Mesenchymal stem cell (in vitro differentiated cells and primary cell): ENCODE measurements at regions not wholly inside any gene's neighbourhood (a gene's known extent, or its start where the extent isn't known, plus 50 kb on each side); places are given as distances from the start of the nearest gene placed in this dataset.

Experiments
- DNase-seq: peaks from one replicate; pipeline ENCODE4 v3.0.0-alpha.2; 2013
- H2AFZ ChIP-seq: one replicate; pipeline ENCODE4 v1.6.1; 2013; ENCODE audit warnings: low read depth, mild to moderate bottlenecking, control low read depth, inconsistent platforms, low read length, moderate library complexity
- H2AK5ac ChIP-seq: 2 replicates; pipeline ENCODE4 v1.6.1; 2013; ENCODE audit warnings: low read length, moderate library complexity, mild to moderate bottlenecking, inconsistent platforms; ENCODE audit not compliant: severe bottlenecking
- H2BK120ac ChIP-seq: one replicate; pipeline ENCODE4 v1.6.1; 2013; ENCODE audit warnings: low read depth, mild to moderate bottlenecking, inconsistent platforms, low read length, moderate library complexity
- H2BK12ac ChIP-seq, 2 experiments: one replicate each; pipeline ENCODE4 v1.6.1; 2013; ENCODE audit warnings: inconsistent platforms in 2 of 2, low read length in 2 of 2, mild to moderate bottlenecking in 2 of 2, moderate library complexity in 2 of 2, control low read depth in 1 of 2
- H2BK15ac ChIP-seq: one replicate; pipeline ENCODE4 v1.6.1; 2013; ENCODE audit warnings: mild to moderate bottlenecking, low read depth, inconsistent platforms; ENCODE audit not compliant: poor library complexity, severe bottlenecking
- H2BK5ac ChIP-seq: 2 replicates; pipeline ENCODE4 v1.6.1; 2013; ENCODE audit warnings: low read depth, mild to moderate bottlenecking, low read length, control low read depth, inconsistent platforms; ENCODE audit not compliant: poor library complexity, severe bottlenecking
- H3K14ac ChIP-seq, 2 experiments: one replicate each; pipeline ENCODE4 v1.6.1; 2013; ENCODE audit warnings: inconsistent platforms in 2 of 2, low read length in 2 of 2, control low read depth in 1 of 2, mild to moderate bottlenecking in 1 of 2, moderate library complexity in 1 of 2
- H3K18ac ChIP-seq, 2 experiments: one replicate each; pipeline ENCODE4 v1.6.1; 2013; ENCODE audit warnings: inconsistent platforms in 2 of 2, low read length in 2 of 2, control low read depth in 1 of 2, low read depth in 1 of 2, mild to moderate bottlenecking in 1 of 2
- H3K23ac ChIP-seq, 2 experiments: one replicate each; pipeline ENCODE4 v1.6.1; 2013; ENCODE audit warnings: inconsistent platforms in 2 of 2, low read length in 2 of 2, mild to moderate bottlenecking in 2 of 2, moderate library complexity in 2 of 2, control low read depth in 1 of 2
- H3K27ac ChIP-seq: 2 replicates; pipeline ENCODE4 v1.5.1; 2013; ENCODE audit warnings: mild to moderate bottlenecking, moderate library complexity, low read length, control low read depth, inconsistent platforms; ENCODE audit not compliant: poor library complexity, severe bottlenecking
- H3K27me3 ChIP-seq, 2 experiments: 2 replicates each; pipeline versions ENCODE4 v1.6.1 to v1.7.0; 2013; ENCODE audit warnings: low read length in 2 of 2, mild to moderate bottlenecking in 2 of 2, moderate library complexity in 2 of 2, control low read depth in 1 of 2, inconsistent platforms in 1 of 2; ENCODE audit not compliant: control insufficient read depth in 1 of 2, insufficient read depth in 1 of 2
- H3K36me3 ChIP-seq, 2 experiments: 2 replicates each; pipeline versions ENCODE4 v1.6.1 to v1.7.0; 2013; ENCODE audit warnings: low read length in 2 of 2, control low read depth in 1 of 2, inconsistent platforms in 1 of 2, low read depth in 1 of 2, mild to moderate bottlenecking in 1 of 2; ENCODE audit not compliant: insufficient read depth in 2 of 2, control insufficient read depth in 1 of 2
- H3K4ac ChIP-seq, 2 experiments: one replicate each; pipeline ENCODE4 v1.6.1; 2013; ENCODE audit warnings: inconsistent platforms in 2 of 2, low read length in 2 of 2, mild to moderate bottlenecking in 2 of 2, moderate library complexity in 2 of 2, control low read depth in 1 of 2, low read depth in 1 of 2
- H3K4me1 ChIP-seq: 2 replicates; pipeline ENCODE4 v1.6.1; 2013; ENCODE audit warnings: low read depth, low read length, control low read depth; ENCODE audit not compliant: control insufficient read depth, insufficient read depth
- H3K4me2 ChIP-seq: 2 replicates; pipeline ENCODE4 v1.6.1; 2013; ENCODE audit warnings: low read length, mild to moderate bottlenecking, inconsistent platforms; ENCODE audit not compliant: poor library complexity, severe bottlenecking
- H3K4me3 ChIP-seq, 2 experiments: 2 replicates each; pipeline versions ENCODE4 v1.5.1 to v1.7.0; 2013; ENCODE audit warnings: low read length in 2 of 2, mild to moderate bottlenecking in 2 of 2, control low read depth in 1 of 2, low read depth in 1 of 2; ENCODE audit not compliant: insufficient read depth in 1 of 2
- H3K79me1 ChIP-seq: replicated peaks from 2 replicates; pipeline ENCODE4 v1.6.1; 2013; ENCODE audit warnings: mild to moderate bottlenecking, control low read depth, low read length, inconsistent platforms; ENCODE audit not compliant: poor library complexity, severe bottlenecking
- H3K9ac ChIP-seq: 2 replicates; pipeline ENCODE4 v1.7.0; 2013; ENCODE audit warnings: mild to moderate bottlenecking, low read length, moderate library complexity
- H3K9me3 ChIP-seq: 2 replicates; pipeline ENCODE4 v1.7.0; 2013; ENCODE audit warnings: mild to moderate bottlenecking, low read length; ENCODE audit not compliant: control insufficient read depth
- H4K8ac ChIP-seq: one replicate; pipeline ENCODE4 v1.6.1; 2013; ENCODE audit warnings: inconsistent platforms, mild to moderate bottlenecking, low read length, moderate library complexity
- H4K91ac ChIP-seq: one replicate; pipeline ENCODE4 v1.6.1; 2013; ENCODE audit warnings: mild to moderate bottlenecking, low read length, inconsistent platforms
- WGBS: methylation state at CpG from one replicate; pipeline ENCODE4 v1.1.7; 2013; ENCODE audit warnings: mixed read lengths; 5-methylcytosine and 5-hydroxymethylcytosine counted together

- Histone ChIP-seq H2AFZ (no peak overlapping the region), H2BK5ac (no peak overlapping the region), H3K27me3 (peaks cover 3 to 24% of the 10 kb centered on the region in 2 experiments), H3K4me3 (no peak overlapping the region), H2BK15ac (no peak overlapping the region), H2BK120ac (no peak overlapping the region), H3K9me3 (peaks cover 6% of the 10 kb centered on the region), H3K23ac (no peak overlapping the region), H3K79me1 (no peaks in the 10 kb centered on the region), H3K14ac (no peak overlapping the region), H2AK5ac (no peak overlapping the region), H3K18ac (no peak overlapping the region), H3K4ac (no peak overlapping the region), H4K8ac (no peak overlapping the region), H2BK12ac (no peak overlapping the region), H4K91ac (no peak overlapping the region), H3K36me3 (no peaks in the 10 kb centered on the region), H3K4me2 (no peak overlapping the region), H3K4me1 (peaks cover 4% of the 10 kb centered on the region), H3K9ac (no peak overlapping the region), H3K27ac (no peak overlapping the region)
- no peak for DNase-seq
- 87% methylated on average over 4 of the region's 4 CpGs for WGBS
These were observed 192.0 kb upstream of the HABP2 start for GRCh38 chr10:113360870-113361269.

GRCh38 chr10:113362645-113363091 lies 190.2 kb upstream of the HABP2 start:
- Histone ChIP-seq H3K23ac (no peak overlapping the region), H3K4ac (no peak overlapping the region), H3K27ac (no peak overlapping the region), H3K14ac (no peak overlapping the region), H2AFZ (no peak overlapping the region), H2BK15ac (no peak overlapping the region), H2AK5ac (no peak overlapping the region), H2BK5ac (no peak overlapping the region), H3K9me3 (peaks cover 7% of the 10 kb centered on the region), H3K4me3 (peak overlapping the region in 1 of 2 experiments; percentile 55), H3K9ac (peak overlapping the region; percentile 29), H3K36me3 (no peaks in the 10 kb centered on the region), H3K79me1 (no peaks in the 10 kb centered on the region), H4K8ac (no peak overlapping the region), H3K18ac (no peak overlapping the region), H3K4me2 (no peak overlapping the region), H3K27me3 (peaks cover 0 to 14% of the 10 kb centered on the region in 2 experiments), H3K4me1 (peaks cover 4% of the 10 kb centered on the region), H2BK120ac (no peak overlapping the region), H2BK12ac (no peak overlapping the region), H4K91ac (no peak overlapping the region)
- peak; percentile 18 for DNase-seq

- no peaks in the 10 kb centered on the region for H3K79me1 ChIP-seq
- H3K4me1 ChIP-seq, result no peaks in the 10 kb centered on the region
- no peak overlapping the region for H2BK5ac ChIP-seq
- no peak overlapping the region for H3K23ac ChIP-seq
- no peak overlapping the region for H3K18ac ChIP-seq
- no peaks in the 10 kb centered on the region for H3K36me3 ChIP-seq
- no peak overlapping the region for H3K4me3 ChIP-seq
- WGBS, result 96% methylated on average over 3 of the region's 3 CpGs
- no peak overlapping the region for H2AFZ ChIP-seq
- no peak overlapping the region for H2BK120ac ChIP-seq
- no peak overlapping the region for H4K8ac ChIP-seq
- no peak overlapping the region for H2BK15ac ChIP-seq
- no peak overlapping the region for H3K4ac ChIP-seq
- no peak overlapping the region for H2BK12ac ChIP-seq
- peaks cover 0 to 4% of the 10 kb centered on the region in 2 experiments for H3K27me3 ChIP-seq
- no peak overlapping the region for H3K27ac ChIP-seq
- no peak overlapping the region for H3K4me2 ChIP-seq
- no peak overlapping the region for H2AK5ac ChIP-seq
- H3K14ac ChIP-seq, result no peak overlapping the region
- no peak for DNase-seq
- no peak overlapping the region for H3K9ac ChIP-seq
- H3K9me3 ChIP-seq, result peaks cover 7% of the 10 kb centered on the region
- no peak overlapping the region for H4K91ac ChIP-seq
These were observed 188.6 kb upstream of the HABP2 start for GRCh38 chr10:113364227-113364626.

GRCh38 chr10:113368666-113369364 lies 184.0 kb upstream of the HABP2 start:
- Histone ChIP-seq H3K27me3 (peaks cover 0 to 19% of the 10 kb centered on the region in 2 experiments), H2AFZ (no peak overlapping the region), H2BK12ac (no peak overlapping the region), H4K8ac (no peak overlapping the region), H3K9me3 (peaks cover 7% of the 10 kb centered on the region), H2BK5ac (no peak overlapping the region), H2BK15ac (no peak overlapping the region), H3K36me3 (no peaks in the 10 kb centered on the region), H2BK120ac (no peak overlapping the region), H2AK5ac (no peak overlapping the region), H3K27ac (no peak overlapping the region), H4K91ac (no peak overlapping the region), H3K79me1 (no peaks in the 10 kb centered on the region), H3K4me3 (no peak overlapping the region), H3K23ac (no peak overlapping the region), H3K4me2 (no peak overlapping the region), H3K9ac (no peak overlapping the region), H3K4me1 (no peaks in the 10 kb centered on the region), H3K18ac (no peak overlapping the region), H3K4ac (no peak overlapping the region), H3K14ac (no peak overlapping the region)
- WGBS, result 80% methylated on average over 4 of the region's 6 CpGs
- no peak for DNase-seq
